Thyroid gland (tissue), 4 donors: ENCODE measurements at regions not wholly inside any gene's neighbourhood (a gene's known extent, or its start where the extent isn't known, plus 50 kb on each side); places are given as distances from the start of the nearest gene placed in this dataset.
"Not testable (repeated sequence)": the region's sequence is repeated elsewhere in the genome, so short reads cannot be mapped to it uniquely, and the experiment has no call there.

Experiments
- POLR2A ChIP-seq, 2 donors: fragments of 450-650 bp; IDR thresholded peaks; one replicate each; pipeline ENCODE4 v1.6.1; 2017; ENCODE audit warnings: antibody characterized with exemption in 2 of 2, mild to moderate bottlenecking in 2 of 2, moderate library complexity in 1 of 2
- TF ChIP-seq, protein P1 (sequence below), 6 experiments: fragments of 200-600 bp in 3 of 6; fragments of 450-650 bp in 3 of 6; sonication (generic) in 3 of 6; IDR thresholded peaks; one replicate each; pipeline ENCODE4 v1.5.1; 2016 to 2019; ENCODE audit warnings: antibody characterized with exemption in 6 of 6, mild to moderate bottlenecking in 2 of 6, inconsistent platforms in 1 of 6, moderate library complexity in 1 of 6

DNA sequence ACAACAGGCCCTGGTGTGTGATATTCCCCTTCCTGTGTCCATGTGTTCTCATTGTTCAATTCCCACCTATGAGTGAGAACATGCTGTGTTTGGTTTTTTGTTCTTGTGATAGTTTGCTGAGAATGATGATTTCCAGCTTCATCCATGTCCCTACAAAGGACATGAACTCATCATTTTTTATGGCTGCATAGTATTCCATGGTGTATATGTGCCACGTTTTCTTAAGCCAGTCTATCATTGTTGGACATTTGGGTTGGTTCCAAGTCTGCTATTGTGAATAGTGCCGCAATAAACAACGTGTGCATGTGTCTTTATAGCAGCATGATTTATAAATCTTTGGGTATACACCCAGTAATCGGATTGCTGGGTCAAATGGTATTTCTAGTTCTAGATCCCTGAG is 72.6 kb upstream of the NHSL2 start:
- TF ChIP-seq, protein P1, sequence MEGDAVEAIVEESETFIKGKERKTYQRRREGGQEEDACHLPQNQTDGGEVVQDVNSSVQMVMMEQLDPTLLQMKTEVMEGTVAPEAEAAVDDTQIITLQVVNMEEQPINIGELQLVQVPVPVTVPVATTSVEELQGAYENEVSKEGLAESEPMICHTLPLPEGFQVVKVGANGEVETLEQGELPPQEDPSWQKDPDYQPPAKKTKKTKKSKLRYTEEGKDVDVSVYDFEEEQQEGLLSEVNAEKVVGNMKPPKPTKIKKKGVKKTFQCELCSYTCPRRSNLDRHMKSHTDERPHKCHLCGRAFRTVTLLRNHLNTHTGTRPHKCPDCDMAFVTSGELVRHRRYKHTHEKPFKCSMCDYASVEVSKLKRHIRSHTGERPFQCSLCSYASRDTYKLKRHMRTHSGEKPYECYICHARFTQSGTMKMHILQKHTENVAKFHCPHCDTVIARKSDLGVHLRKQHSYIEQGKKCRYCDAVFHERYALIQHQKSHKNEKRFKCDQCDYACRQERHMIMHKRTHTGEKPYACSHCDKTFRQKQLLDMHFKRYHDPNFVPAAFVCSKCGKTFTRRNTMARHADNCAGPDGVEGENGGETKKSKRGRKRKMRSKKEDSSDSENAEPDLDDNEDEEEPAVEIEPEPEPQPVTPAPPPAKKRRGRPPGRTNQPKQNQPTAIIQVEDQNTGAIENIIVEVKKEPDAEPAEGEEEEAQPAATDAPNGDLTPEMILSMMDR (IDR thresholded peaks at IDR 0.05) = not testable (repeated sequence)
- TF ChIP-seq POLR2A (IDR thresholded peaks at IDR 0.05) = not testable (repeated sequence)
